ENCODE measurements at regions not wholly inside any gene's neighbourhood (a gene's known extent, or its start where the extent isn't known, plus 50 kb on each side); places are given as distances from the start of the nearest gene placed in this dataset.

DNA sequence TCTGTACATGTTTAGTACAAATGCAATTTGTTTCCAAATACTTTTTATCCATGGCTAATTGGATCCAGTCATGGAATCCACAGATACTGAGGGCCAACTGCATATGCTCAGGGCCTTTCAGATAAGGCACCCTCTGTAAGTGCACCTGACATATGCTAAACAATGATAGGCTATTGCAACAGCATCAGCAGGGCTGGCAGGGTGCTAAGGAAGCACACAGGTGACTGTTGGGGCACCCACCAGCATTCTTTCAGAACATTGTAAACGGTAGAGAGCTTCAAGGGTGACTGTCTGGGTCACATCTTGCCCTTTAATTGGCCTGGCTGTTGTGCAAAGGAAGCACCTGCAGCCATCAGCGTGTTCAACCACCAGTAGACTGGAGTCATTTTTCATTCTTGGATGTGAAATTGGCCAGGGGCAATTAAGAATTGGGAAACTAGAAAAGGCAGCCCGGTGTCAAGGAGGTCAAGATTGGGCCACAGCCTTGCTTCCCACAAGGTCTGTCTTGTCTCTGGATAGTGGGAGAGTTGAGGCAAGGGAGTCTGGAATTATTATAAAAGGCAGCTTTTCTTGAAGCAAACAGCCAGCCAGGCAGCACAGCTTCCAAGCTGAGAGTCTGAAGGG lies 129.3 kb upstream of the RAI14 start:
- DNase-seq (no peak), ATAC-seq (no peak)
- ChIA-PET CTCF (interaction anchor here (1.4 kb wide), 1 partner anchor 372 kb away, joined by 10 read pairs; no protein-coding TSS in a partner anchor), POLR2A (no interaction called here)
- H3K36me3 Mint-ChIP-seq (ENCODE audit: low read depth), result no peaks in the 10 kb centered on the region
- no peak overlapping the region for H3K4me3 Mint-ChIP-seq
- peaks cover 3% of the 10 kb centered on the region for H3K27me3 Mint-ChIP-seq
- TF ChIP-seq, protein P1, sequence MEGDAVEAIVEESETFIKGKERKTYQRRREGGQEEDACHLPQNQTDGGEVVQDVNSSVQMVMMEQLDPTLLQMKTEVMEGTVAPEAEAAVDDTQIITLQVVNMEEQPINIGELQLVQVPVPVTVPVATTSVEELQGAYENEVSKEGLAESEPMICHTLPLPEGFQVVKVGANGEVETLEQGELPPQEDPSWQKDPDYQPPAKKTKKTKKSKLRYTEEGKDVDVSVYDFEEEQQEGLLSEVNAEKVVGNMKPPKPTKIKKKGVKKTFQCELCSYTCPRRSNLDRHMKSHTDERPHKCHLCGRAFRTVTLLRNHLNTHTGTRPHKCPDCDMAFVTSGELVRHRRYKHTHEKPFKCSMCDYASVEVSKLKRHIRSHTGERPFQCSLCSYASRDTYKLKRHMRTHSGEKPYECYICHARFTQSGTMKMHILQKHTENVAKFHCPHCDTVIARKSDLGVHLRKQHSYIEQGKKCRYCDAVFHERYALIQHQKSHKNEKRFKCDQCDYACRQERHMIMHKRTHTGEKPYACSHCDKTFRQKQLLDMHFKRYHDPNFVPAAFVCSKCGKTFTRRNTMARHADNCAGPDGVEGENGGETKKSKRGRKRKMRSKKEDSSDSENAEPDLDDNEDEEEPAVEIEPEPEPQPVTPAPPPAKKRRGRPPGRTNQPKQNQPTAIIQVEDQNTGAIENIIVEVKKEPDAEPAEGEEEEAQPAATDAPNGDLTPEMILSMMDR (IDR thresholded peaks at IDR 0.05), result no peak
- peaks cover 2% of the 10 kb centered on the region for H3K4me1 Mint-ChIP-seq (ENCODE audit: low read depth)
- intact Hi-C loops (cut with micrococcal nuclease), result no loop called here
- H3K27ac Mint-ChIP-seq, result no peak overlapping the region
- H3K9me3 Mint-ChIP-seq, result no peaks in the 10 kb centered on the region

DNA sequence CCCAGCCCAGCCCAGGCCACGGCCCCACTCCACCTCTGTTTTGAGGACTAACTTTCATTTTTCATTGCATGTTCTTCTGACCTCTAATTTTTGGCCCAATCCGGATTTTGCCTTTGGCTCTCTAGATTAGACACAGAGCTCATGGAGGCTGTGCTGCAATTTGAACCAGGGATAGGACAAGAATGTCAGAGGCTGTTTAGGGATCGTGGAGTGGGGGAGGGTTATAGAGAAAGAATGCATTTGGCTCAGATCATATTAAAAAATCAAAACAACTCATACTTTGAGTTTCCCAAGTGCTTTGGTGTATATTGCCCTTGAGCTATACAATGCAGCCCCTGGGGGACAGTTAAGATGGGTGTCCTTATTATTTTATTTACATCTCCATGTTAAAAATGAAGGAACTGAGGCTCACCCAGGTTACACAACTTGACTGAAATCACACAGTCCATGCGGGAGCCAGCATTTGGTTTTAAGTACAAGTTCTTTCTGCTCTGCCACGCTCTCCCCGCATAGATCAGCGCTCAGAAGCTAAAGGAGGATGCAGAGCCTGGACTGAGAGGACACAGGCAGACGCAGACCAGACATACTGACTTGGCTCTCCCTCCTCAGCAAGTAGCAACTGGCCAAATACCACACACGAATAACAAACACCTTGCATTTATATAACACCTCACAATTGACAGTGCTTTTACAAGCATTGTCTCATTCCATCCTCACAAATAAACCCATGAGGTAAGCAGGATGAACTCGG lies 126.4 kb upstream of the RAI14 start:
- Mint-ChIP-seq H3K36me3 (ENCODE audit: low read depth) (no peaks in the 10 kb centered on the region), H3K9me3 (no peaks in the 10 kb centered on the region), H3K27me3 (peaks cover 1% of the 10 kb centered on the region), H3K27ac (no peak overlapping the region), H3K4me3 (no peak overlapping the region), H3K4me1 (ENCODE audit: low read depth) (peaks cover 8% of the 10 kb centered on the region)
- no peak for ATAC-seq
- ChIA-PET POLR2A (no interaction called here), CTCF (interaction anchor here (1.5 kb wide), 1 partner anchor 43 kb away, joined by 4 read pairs; no protein-coding TSS in a partner anchor)
- TF ChIP-seq, protein P1 (IDR thresholded peaks at IDR 0.05), result no peak
- DNase-seq, result no peak
- intact Hi-C loops (cut with micrococcal nuclease), result no loop called here

DNA sequence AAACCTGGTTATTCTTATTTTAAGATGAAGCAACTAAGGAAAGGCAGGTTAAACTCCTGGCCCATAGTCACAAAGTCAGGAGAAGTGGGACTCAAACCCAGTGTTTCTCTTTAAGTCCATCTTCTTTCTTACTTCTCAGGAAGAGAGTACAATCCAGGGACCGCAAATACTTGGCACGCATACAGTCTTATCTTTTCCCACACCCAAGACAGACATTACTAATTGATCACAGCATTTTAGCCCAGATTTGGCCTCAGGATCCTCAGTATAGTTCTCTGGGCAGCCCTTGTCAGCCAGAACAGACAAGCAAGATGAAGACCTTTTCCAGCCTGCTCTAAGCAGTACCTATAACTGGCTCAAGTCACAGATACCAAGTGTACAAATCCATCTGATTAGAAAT lies 125.5 kb upstream of the RAI14 start:
- Mint-ChIP-seq H3K27me3 (peaks cover 1% of the 10 kb centered on the region), H3K27ac (no peak overlapping the region), H3K36me3 (ENCODE audit: low read depth) (no peaks in the 10 kb centered on the region), H3K9me3 (no peaks in the 10 kb centered on the region), H3K4me3 (no peak overlapping the region), H3K4me1 (ENCODE audit: low read depth) (peaks cover 10% of the 10 kb centered on the region)
- intact Hi-C loops (cut with micrococcal nuclease), result no loop called here
- ATAC-seq (no peak), DNase-seq (no peak)
- ChIA-PET POLR2A (interaction anchor here (0.6 kb wide), 1 partner anchor 323 kb away, joined by 3 read pairs; no protein-coding TSS in a partner anchor), CTCF (no interaction called here)
- TF ChIP-seq, protein P1 (IDR thresholded peaks at IDR 0.05), result no peak

DNA sequence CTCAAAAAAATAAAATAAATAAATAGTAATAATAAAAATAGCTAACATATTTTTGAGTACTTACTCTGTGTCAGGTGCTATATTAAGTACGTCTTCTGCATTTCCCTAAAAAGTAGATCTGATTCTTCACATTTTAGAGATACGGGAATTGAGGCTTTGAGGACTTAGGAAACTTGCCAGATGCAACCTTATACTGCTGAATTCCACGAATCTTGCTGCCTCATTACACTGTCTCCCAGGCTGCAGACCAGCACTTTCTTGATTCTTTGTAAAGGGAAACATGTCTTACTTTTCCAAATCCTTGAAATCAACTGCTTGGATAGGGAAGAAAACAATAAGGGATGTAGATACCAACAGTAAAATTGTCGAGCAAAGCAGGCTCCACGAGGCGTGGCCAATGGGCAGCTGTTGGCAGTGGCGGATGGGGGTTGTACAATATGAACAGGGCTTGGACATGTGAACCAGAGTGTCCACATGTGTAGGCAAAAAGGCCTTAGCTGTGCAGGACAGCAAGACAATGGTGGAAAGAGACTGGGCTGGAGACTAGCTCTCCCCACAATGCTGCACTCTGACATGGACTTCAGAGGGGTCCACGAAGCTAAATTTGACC lies 124.3 kb upstream of the RAI14 start:
- DNase-seq (no peak), ATAC-seq (no peak)
- H3K27me3 Mint-ChIP-seq, result peaks cover 1% of the 10 kb centered on the region
- H3K9me3 Mint-ChIP-seq, result no peaks in the 10 kb centered on the region
- intact Hi-C loops (cut with micrococcal nuclease), result no loop called here
- no peaks in the 10 kb centered on the region for H3K36me3 Mint-ChIP-seq (ENCODE audit: low read depth)
- H3K27ac Mint-ChIP-seq, result no peak overlapping the region
- ChIA-PET CTCF (interaction anchor here (1.7 kb wide), 1 partner anchor 9 kb away, joined by 9 read pairs; no protein-coding TSS in a partner anchor), POLR2A (no interaction called here)
- H3K4me3 Mint-ChIP-seq, result no peak overlapping the region
- TF ChIP-seq, protein P1 (IDR thresholded peaks at IDR 0.05), result no peak
- peaks cover 18% of the 10 kb centered on the region for H3K4me1 Mint-ChIP-seq (ENCODE audit: low read depth)

Data from activated CD8-positive, alpha-beta T cell treated with anti-CD3 and anti-CD28 coated beads for 36 hours (primary cell).